ENCODE measurements at regions not wholly inside any gene's neighbourhood (a gene's known extent, or its start where the extent isn't known, plus 50 kb on each side); places are given as distances from the start of the nearest gene placed in this dataset.

GRCh38 chr2:176681584-176682115 is 412.4 kb downstream of the MTX2 start (continued):
- TF ChIP-seq PRDM10 (CRISPR knock-in tag; IDR thresholded peaks at IDR 0.05; ENCODE audit: low read depth) (no peak), FOSL1 (CRISPR knock-in tag; IDR thresholded peaks at IDR 0.05; ENCODE audit: borderline replicate concordance) (no peak)
- TF ChIP-seq, protein P1, sequence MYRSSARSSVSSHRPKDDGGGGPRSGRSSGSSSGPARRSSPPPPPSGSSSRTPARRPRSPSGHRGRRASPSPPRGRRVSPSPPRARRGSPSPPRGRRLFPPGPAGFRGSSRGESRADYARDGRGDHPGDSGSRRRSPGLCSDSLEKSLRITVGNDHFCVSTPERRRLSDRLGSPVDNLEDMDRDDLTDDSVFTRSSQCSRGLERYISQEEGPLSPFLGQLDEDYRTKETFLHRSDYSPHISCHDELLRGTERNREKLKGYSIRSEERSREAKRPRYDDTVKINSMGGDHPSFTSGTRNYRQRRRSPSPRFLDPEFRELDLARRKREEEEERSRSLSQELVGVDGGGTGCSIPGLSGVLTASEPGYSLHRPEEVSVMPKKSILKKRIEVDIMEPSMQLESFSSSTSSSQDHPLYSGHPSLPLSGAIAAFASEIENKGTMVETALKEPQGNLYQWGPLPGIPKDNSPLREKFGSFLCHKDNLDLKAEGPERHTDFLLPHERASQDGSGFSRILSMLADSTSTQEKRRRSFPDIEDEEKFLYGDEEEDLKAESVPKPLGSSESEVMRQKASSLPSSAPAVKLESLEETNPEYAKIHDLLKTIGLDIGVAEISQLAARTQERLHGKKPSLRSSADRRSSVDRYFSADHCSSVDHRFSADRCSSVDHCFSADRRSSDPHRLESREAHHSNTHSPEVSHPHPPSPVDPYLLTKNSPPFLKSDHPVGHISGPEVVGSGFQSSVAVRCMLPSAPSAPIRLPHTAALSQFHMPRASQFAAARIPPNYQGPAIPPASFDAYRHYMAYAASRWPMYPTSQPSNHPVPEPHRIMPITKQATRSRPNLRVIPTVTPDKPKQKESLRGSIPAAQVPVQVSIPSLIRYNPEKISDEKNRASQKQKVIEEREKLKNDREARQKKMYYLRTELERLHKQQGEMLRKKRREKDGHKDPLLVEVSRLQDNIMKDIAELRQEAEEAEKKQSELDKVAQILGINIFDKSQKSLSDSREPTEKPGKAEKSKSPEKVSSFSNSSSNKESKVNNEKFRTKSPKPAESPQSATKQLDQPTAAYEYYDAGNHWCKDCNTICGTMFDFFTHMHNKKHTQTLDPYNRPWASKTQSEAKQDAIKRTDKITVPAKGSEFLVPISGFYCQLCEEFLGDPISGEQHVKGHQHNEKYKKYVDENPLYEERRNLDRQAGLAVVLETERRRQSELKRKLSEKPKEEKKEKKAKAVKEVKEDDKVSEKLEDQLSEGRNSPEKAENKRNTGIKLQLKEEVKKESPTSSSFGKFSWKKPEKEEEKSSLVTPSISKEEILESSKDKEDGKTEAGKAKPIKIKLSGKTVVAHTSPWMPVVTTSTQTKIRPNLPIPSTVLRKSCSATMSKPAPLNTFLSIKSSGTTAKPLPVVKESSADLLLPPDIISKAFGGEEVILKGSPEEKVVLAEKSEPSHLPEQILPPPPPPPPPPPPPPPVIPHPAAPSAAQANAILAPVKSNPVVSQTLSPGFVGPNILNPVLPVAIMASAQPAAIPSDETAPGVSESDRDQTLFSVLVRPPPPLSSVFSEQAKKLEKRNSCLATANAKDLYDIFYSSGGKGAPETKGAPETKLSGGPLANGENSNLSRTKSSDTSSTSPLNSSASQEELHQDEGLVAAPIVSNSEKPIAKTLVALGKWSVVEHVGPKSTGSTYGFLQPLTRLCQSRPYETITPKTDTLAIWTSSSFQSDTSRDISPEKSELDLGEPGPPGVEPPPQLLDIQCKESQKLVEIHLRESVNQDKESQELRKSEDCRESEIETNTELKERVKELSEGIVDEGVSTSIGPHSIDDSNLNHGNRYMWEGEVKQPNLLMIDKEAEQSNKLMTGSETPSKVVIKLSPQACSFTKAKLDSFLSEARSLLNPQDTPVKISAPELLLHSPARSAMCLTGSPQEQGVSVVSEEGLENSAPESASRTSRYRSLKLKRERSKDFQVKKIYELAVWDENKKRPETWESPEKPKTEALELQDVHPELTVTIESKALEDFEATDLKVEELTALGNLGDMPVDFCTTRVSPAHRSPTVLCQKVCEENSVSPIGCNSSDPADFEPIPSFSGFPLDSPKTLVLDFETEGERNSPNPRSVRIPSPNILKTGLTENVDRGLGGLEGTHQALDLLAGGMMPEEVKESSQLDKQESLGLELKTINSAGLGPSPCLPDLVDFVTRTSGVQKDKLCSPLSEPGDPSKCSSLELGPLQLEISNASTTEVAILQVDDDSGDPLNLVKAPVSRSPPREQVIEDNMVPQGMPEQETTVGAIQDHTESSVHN (CRISPR knock-in tag; IDR thresholded peaks at IDR 0.05), result no peak

Measured in HepG2 (cell line).